B cell (primary cell): ENCODE measurements at regions not wholly inside any gene's neighbourhood (a gene's known extent, or its start where the extent isn't known, plus 50 kb on each side); places are given as distances from the start of the nearest gene placed in this dataset.

ENCODE experiments used
- ATAC-seq: fragments of 200-7000 bp; cut with Tn5 transposase; one replicate; pipeline ENCODE4 v1.10.0; 2021; ENCODE audit warnings: low read depth, mild to moderate bottlenecking, moderate number of reproducible peaks, moderate library complexity
- CTCF ChIA-PET: fragments of 350-600 bp; sonication (Branson Sonifier 250); formaldehyde crosslinking; loops from one replicate; lab custom pipeline; 2021; ENCODE audit warnings: antibody characterized with exemption, inconsistent platforms; lab: Charles Lee
- POLR2A ChIA-PET: fragments of 350-600 bp; sonication (Branson Sonifier 250); formaldehyde crosslinking; loops from one replicate; lab custom pipeline; 2021; ENCODE audit warnings: antibody characterized with exemption; lab: Charles Lee
- DNase-seq: peaks from one replicate; pipeline ENCODE4 v3.0.0; 2013
- H2AFZ ChIP-seq: 2 replicates; pipeline ENCODE4 v1.6.1; 2012; ENCODE audit warnings: mild to moderate bottlenecking, low read depth, low read length; ENCODE audit not compliant: insufficient read depth, poor library complexity, severe bottlenecking
- H3K27ac ChIP-seq, 2 donors: 1 replicate in 1 of 2; 2 replicates in 1 of 2; pipeline ENCODE4 v1.5.1; 2012 to 2013; ENCODE audit warnings: low read length in 2 of 2, mild to moderate bottlenecking in 2 of 2, moderate library complexity in 1 of 2
- H3K27me3 ChIP-seq, 4 experiments: fragments of 200-600 bp in 1 of 4; sonication (generic) in 1 of 4; replicated peaks in 1 of 4; 1 replicate in 2 of 4; 2 replicates in 2 of 4; pipeline versions ENCODE4 v1.6.1 to v1.7.0; 2013 to 2016; ENCODE audit warnings: low read length in 3 of 4, mild to moderate bottlenecking in 2 of 4, mixed read lengths in 1 of 4, moderate library complexity in 1 of 4; ENCODE audit not compliant: insufficient read depth in 4 of 4, control insufficient read depth in 3 of 4; ENCODE audit errors: control extremely low read depth in 1 of 4
- H3K36me3 ChIP-seq, 2 experiments: replicated peaks in 1 of 2; 1 replicate in 1 of 2; 2 replicates in 1 of 2; pipeline versions ENCODE4 v1.6.1 to v1.7.1; 2013; ENCODE audit warnings: low read length in 1 of 2; ENCODE audit not compliant: insufficient read depth in 2 of 2, control insufficient read depth in 1 of 2; ENCODE audit errors: control extremely low read depth in 1 of 2, extremely low read depth in 1 of 2
- H3K4me1 ChIP-seq, 2 donors: fragments of 200-600 bp in 1 of 2; sonication (generic) in 1 of 2; 1 replicate in 1 of 2; 2 replicates in 1 of 2; pipeline versions ENCODE4 v1.5.1 to v1.6.1; 2013 to 2017; ENCODE audit warnings: low read length in 2 of 2; ENCODE audit not compliant: control insufficient read depth in 2 of 2, insufficient read depth in 2 of 2
- H3K4me2 ChIP-seq: replicated peaks from 2 replicates; pipeline ENCODE3; 2012; ENCODE audit warnings: mild to moderate bottlenecking, low read depth, low read length; ENCODE audit not compliant: poor library complexity, severe bottlenecking
- H3K4me3 ChIP-seq, 5 experiments: fragments of 200-600 bp in 1 of 5; sonication (generic) in 1 of 5; 1 replicate in 3 of 5; 2 replicates in 2 of 5; pipeline versions ENCODE4 v1.5.1 to v1.7.0; 2011 to 2016; ENCODE audit warnings: low read length in 4 of 5, mild to moderate bottlenecking in 4 of 5, low read depth in 2 of 5, control low read depth in 1 of 5, moderate library complexity in 1 of 5; ENCODE audit not compliant: insufficient read depth in 1 of 5; ENCODE audit errors: control extremely low read depth in 1 of 5, extremely low read depth in 1 of 5
- H3K79me2 ChIP-seq: fragments of 200-600 bp; sonication (generic); one replicate; pipeline ENCODE4 v1.6.0; 2016; ENCODE audit warnings: low read length; ENCODE audit not compliant: control insufficient read depth, insufficient read depth
- H3K9ac ChIP-seq: fragments of 200-600 bp; sonication (generic); 2 replicates; pipeline ENCODE4 v1.6.1; 2017; ENCODE audit warnings: mild to moderate bottlenecking, low read length, moderate library complexity
- H3K9me3 ChIP-seq, 3 donors: one replicate each; pipeline versions ENCODE4 v1.6.1 to v1.7.1; 2013; ENCODE audit warnings: low read length in 2 of 3; ENCODE audit not compliant: control insufficient read depth in 2 of 3, insufficient read depth in 1 of 3; ENCODE audit errors: control extremely low read depth in 1 of 3
- H4K20me1 ChIP-seq: 2 replicates; pipeline ENCODE4 v1.6.0; 2012; ENCODE audit warnings: mild to moderate bottlenecking, low read length; ENCODE audit not compliant: insufficient read depth, control insufficient read depth, poor library complexity, severe bottlenecking
- H3K27ac Mint-ChIP-seq: one replicate; pipeline ENCODE4 v1.8.0; 2021; ENCODE audit warnings: mixed read lengths
- H3K27me3 Mint-ChIP-seq: one replicate; pipeline ENCODE4 v1.8.0; 2021; ENCODE audit warnings: mixed read lengths
- H3K4me1 Mint-ChIP-seq: one replicate; pipeline ENCODE4 v1.8.0; 2021; ENCODE audit warnings: mixed read lengths
- H3K4me3 Mint-ChIP-seq: one replicate; pipeline ENCODE4 v1.8.0; 2021; ENCODE audit warnings: mixed read lengths
- H3K9me3 Mint-ChIP-seq: one replicate; pipeline ENCODE4 v1.8.0; 2022; ENCODE audit warnings: mixed read lengths; ENCODE audit not compliant: insufficient read depth
- CTCF ChIP-seq: fragments of 200-600 bp; IDR thresholded peaks from one replicate; pipeline ENCODE4 v1.8.0; 2022; ENCODE audit warnings: antibody characterized with exemption, mild to moderate bottlenecking
- EZH2 ChIP-seq: IDR thresholded peaks from 2 replicates; pipeline ENCODE4 v1.6.1; 2012; ENCODE audit warnings: borderline replicate concordance, low read depth, mild to moderate bottlenecking, moderate library complexity, low read length; ENCODE audit not compliant: insufficient read depth, poor library complexity, severe bottlenecking
- WGBS: methylation state at CpG from one replicate; pipeline ENCODE4 v1.1.5; 2013; ENCODE audit warnings: missing lambda C conversion rate; ENCODE audit not compliant: insufficient coverage; 5-methylcytosine and 5-hydroxymethylcytosine counted together
- intact Hi-C: fragments of 100-400 bp; cut with micrococcal nuclease; formaldehyde crosslinking; loops from one replicate; pipeline ENCODE4 v1.10.0; 2022

DNA sequence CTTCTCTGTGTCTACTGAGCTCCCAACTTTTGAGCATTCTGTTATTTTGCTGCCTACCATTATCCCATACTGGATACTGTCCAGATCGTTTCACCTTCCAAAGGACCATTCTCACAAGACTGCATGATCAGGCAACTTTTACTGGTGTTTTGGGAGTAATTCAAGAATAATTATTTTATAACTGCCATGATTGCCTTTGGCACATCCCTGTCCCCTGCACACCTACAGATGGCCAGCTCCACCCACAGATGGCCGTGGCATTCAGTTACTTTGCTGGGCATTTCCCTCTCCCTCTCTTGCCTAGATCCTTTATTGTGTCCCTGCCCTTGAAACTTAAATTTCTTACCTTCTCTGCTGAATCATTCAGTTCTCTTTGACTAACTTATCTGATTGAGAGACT is 263.9 kb downstream of the DIPK2A start:
- TF ChIP-seq EZH2: no peak
- no peak for TF ChIP-seq CTCF
- Mint-ChIP-seq H3K9me3 (no peaks in the 10 kb centered on the region), H3K27ac (no peak overlapping the region), H3K4me1 (no peaks in the 10 kb centered on the region), H3K27me3 (peaks cover 3% of the 10 kb centered on the region), H3K4me3 (no peak overlapping the region)
- H3K9ac ChIP-seq: no peak overlapping the region
- H3K4me2 ChIP-seq: no peak overlapping the region
- no peaks in the 10 kb centered on the region for H3K4me1 ChIP-seq
- no peaks in the 10 kb centered on the region for H3K79me2 ChIP-seq
- DNase-seq: no peak
- H3K27ac ChIP-seq: no peak overlapping the region
- H2AFZ ChIP-seq: no peak overlapping the region
- CTCF ChIA-PET: no interaction called here
- H4K20me1 ChIP-seq: no peaks in the 10 kb centered on the region
- 64% methylated on average over 1 of the region's 2 CpGs for WGBS
- H3K36me3 ChIP-seq: no peaks in the 10 kb centered on the region
- POLR2A ChIA-PET: no interaction called here
- H3K27me3 ChIP-seq: peaks cover 0 to 4% (median 1%) of the 10 kb centered on the region in 4 experiments
- intact Hi-C loops: no loop called here
- H3K9me3 ChIP-seq: no peaks in the 10 kb centered on the region
- no peak for ATAC-seq
- H3K4me3 ChIP-seq: no peak overlapping the region

DNA sequence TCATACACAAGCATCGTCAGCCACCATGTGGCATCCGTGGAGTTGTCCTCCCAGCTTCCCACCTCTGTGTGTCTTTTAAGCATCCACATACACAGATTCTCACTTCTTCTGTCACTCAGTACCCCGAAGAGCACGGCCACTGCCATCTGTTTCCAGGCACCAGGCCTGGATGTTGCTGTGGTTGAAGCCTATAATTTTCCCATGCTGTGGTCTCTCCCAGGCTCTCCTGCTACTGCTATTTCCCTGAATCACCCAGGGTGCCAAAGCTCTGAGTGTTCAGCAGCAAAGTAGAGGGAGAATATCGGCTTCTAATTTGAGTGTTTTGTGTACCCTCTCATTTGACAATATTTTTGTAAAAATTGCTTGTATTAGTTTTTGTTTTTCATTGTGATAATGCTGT is 265.7 kb downstream of the DIPK2A start:
- Histone ChIP-seq H3K4me2 (no peak overlapping the region), H3K9ac (no peak overlapping the region), H3K36me3 (no peaks in the 10 kb centered on the region), H3K27ac (no peak overlapping the region), H2AFZ (no peak overlapping the region), H3K79me2 (no peaks in the 10 kb centered on the region), H4K20me1 (no peaks in the 10 kb centered on the region), H3K27me3 (peaks cover 0 to 4% (median 1%) of the 10 kb centered on the region in 4 experiments), H3K4me3 (no peak overlapping the region), H3K4me1 (no peaks in the 10 kb centered on the region), H3K9me3 (no peaks in the 10 kb centered on the region)
- Mint-ChIP-seq H3K4me3 (no peak overlapping the region), H3K27me3 (peaks cover 3% of the 10 kb centered on the region), H3K9me3 (no peaks in the 10 kb centered on the region), H3K4me1 (no peaks in the 10 kb centered on the region), H3K27ac (no peak overlapping the region)
- DNase-seq (no peak), ATAC-seq (no peak)
- 100% methylated on average over 3 of the region's 5 CpGs for WGBS
- ChIA-PET CTCF (no interaction called here), POLR2A (no interaction called here)
- intact Hi-C loops: no loop called here
- TF ChIP-seq EZH2 (no peak), CTCF (no peak)
